ENCODE measurements at regions not wholly inside any gene's neighbourhood (a gene's known extent, or its start where the extent isn't known, plus 50 kb on each side); places are given as distances from the start of the nearest gene placed in this dataset.
"Not testable (repeated sequence)": the region's sequence is repeated elsewhere in the genome, so short reads cannot be mapped to it uniquely, and the experiment has no call there.

GRCh38 chr17:55909776-55910175 lies 158.9 kb downstream of the PCTP start:
- DNase-seq (ENCODE audit: low spot score): no peak

- no peak for DNase-seq (ENCODE audit: low spot score)
Measured at GRCh38 chr17:55911186-55911585, 160.3 kb downstream of the PCTP start.

- no peak for DNase-seq (ENCODE audit: low spot score)
Measured at GRCh38 chr17:55925440-55925839, 174.6 kb downstream of the PCTP start.

DNA sequence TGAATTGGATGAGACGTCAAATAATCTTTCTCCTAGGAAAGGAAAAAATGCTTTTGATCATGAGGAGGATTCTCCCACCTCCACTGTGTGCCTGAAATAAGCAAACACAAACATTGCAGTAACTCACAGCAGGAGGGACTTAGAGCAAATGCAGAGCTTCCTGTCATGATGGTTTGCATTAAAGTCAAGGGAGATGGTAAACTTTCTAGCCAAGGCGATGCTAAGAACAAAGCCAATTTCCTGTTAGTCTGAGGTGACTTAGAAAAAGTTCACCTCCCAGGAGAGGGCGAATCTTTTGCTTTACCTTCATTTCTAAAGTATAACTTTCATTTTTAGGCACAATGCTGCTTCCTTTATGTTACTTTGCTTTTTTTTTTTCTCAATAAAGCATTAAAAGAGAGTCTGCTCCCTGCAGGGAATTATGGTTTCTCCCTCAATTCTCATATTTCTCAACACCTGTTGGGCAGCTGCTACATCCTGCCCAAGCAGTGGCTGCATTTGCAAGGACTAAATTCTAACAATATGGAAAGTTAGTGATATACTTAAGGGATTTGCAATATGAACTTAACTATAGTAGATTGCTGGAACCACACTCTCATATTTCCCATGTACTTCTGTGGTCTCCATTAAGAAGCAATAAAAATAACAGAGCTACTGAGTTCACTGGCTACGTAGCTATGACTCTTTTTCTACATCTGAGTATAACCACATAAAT lies 175.6 kb downstream of the PCTP start:
- DNase-seq (ENCODE audit: low spot score): no peak

- DNase-seq (ENCODE audit: low spot score): no peak
Measured at GRCh38 chr17:55930291-55930809, 179.5 kb downstream of the PCTP start.

- no peak for DNase-seq (ENCODE audit: low spot score)
Measured at GRCh38 chr17:55931446-55931845, 180.6 kb downstream of the PCTP start.

- DNase-seq (ENCODE audit: low spot score): no peak
Measured at GRCh38 chr17:55932973-55933372, 182.1 kb downstream of the PCTP start.

DNA sequence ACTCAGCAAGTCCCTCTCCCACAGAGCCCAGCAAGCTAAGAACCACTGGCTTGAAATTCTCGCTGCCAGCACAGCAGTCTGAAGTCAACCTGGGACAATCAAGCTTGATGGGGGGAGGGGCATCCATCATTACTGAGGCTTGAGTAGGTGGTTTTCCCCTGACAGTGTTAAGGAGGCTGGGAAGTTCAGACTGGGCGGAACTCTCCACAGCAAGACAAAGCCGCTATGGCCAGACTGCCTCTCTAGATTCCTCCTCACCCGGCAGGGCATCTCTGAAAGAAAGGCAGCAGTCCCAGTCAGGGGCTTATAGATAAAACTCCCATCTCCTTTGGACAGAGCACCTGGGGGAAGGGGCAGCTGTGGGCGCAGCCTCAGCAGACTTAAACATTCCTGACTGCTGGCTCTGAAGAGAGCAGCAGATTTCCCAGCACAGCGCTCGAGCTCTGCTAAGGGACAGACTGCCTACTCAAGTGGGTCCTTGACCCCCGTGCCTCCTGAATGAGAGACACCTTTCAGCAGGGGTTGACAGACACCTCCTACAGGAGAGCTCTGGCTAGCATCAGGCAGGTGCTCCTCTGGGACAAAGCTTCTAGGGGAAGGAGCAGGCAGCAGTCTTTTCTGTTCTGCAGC lies 188.4 kb downstream of the PCTP start:
- not testable (repeated sequence) for DNase-seq (ENCODE audit: low spot score)

- DNase-seq (ENCODE audit: low spot score): no peak
Measured at GRCh38 chr17:55959756-55960155, 193.5 kb upstream of the ANKFN1 start.

DNA sequence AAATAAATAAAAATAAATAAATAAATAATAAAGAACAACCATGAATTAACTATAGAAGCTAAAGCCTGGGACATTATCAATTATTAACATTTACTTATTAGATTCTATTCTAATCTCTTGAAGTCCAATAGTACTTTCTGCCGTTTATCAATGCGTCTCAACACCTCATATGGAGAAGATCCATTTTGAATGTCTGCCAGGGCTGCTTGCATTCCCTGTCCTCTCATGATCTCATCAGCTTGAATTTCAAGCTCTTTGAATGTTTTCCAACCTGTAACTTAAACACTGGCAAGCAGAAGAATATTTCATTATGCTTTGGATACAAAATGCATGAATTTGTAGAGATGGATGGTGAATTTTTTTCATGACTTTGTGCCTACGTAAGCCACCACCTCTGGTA lies 191.9 kb upstream of the ANKFN1 start:
- DNase-seq (ENCODE audit: low spot score): no peak

DNA sequence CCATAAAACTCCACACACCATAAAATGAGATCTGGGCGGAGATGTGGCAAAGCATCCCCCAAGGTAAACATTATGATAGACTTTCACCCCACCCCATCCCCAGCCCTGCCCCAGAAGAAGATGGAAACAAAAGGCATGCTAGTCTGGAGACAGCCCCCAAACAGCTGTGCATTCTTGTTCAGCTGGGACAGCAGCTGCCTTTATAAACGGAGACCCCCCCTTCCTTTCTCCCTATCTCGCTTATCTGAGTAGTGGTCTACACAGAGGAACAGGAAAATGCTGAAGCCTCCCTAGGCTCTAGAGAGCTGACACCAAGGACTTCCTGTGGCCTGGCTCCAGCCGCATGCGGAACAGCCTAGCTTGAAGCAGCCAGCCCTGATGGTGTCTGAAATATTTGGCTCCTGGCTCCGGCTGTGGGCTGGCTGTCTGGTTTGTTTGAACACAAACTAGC lies 190.3 kb upstream of the ANKFN1 start:
- DNase-seq (ENCODE audit: low spot score): no peak

GRCh38 chr17:55964191-55964590 lies 189.1 kb upstream of the ANKFN1 start:
- DNase-seq (ENCODE audit: low spot score): no peak

GRCh38 chr17:55965051-55965450 lies 188.2 kb upstream of the ANKFN1 start:
- DNase-seq (ENCODE audit: low spot score): no peak

GRCh38 chr17:55969562-55970324 lies 183.5 kb upstream of the ANKFN1 start:
- DNase-seq (ENCODE audit: low spot score): no peak

DNA sequence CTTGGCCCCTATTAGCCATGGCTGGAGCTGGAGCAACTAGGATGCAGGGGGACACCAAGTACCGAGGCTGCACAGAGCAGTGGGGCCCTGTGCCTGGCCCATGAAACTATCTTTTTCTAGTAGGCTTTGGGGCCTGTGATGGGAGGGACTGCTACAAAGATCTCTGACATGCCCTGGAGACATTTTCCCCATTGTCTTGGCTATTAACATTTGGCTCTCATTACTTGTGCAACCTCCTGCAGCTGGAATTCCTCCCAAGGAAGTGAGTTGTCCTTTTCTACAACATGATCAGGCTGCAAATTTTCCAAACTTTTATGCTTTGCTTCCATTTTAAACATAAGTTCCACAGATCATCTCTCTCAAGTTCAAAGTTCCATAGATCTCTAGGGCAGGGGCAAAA lies 174.7 kb upstream of the ANKFN1 start:
- DNase-seq (ENCODE audit: low spot score): no peak

DNA sequence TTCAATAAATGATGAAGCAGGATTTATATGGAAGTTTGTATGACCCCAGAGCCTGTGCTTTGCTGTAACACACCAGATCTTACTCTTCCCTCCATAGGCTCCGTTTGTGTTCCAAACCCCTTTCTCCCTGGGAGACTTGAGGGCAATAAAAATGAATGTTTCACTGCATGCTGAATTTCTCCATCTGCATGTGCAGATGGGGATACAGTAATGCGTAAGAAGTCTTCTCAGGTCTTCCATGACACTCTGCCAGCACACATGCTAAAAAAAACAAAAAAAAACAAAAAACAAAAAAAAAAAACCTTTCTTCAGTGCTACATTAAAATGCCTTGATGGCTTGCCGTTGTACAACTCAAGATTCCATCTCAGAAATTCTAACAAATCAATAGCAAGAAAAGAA lies 170.2 kb upstream of the ANKFN1 start:
- no peak for DNase-seq (ENCODE audit: low spot score)

- DNase-seq (ENCODE audit: low spot score): no peak
Measured at GRCh38 chr17:55986817-55987216, 166.5 kb upstream of the ANKFN1 start.

GRCh38 chr17:55988861-55989260 lies 164.4 kb upstream of the ANKFN1 start:
- no peak for DNase-seq (ENCODE audit: low spot score)

- no peak for DNase-seq (ENCODE audit: low spot score)
Measured at GRCh38 chr17:55990332-55991006, 162.8 kb upstream of the ANKFN1 start.

DNA sequence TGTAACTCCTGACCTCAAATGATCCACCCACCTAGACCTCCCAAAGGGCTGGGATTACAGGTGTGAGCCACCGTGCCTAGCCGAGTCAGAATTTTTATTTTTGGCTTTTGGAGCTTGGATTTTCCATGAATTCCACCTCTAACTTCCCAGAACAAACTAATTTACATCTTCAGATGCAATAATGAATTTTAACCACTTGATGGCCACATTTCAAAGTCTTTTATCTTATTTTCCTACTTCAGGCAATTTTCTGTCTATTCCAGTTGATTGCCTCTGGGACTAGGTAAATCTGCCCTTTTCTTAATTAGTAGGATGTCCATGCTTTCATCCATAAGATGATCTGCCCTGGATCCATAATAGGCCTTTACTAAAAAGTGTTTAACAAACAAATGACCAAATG lies 156.4 kb upstream of the ANKFN1 start:
- no peak for DNase-seq (ENCODE audit: low spot score)

- no peak for DNase-seq (ENCODE audit: low spot score)
Measured at GRCh38 chr17:56000411-56000810, 152.9 kb upstream of the ANKFN1 start.

GRCh38 chr17:56002656-56003055 lies 150.6 kb upstream of the ANKFN1 start:
- not testable (repeated sequence) for DNase-seq (ENCODE audit: low spot score)
